ENCODE measurements at regions not wholly inside any gene's neighbourhood (a gene's known extent, or its start where the extent isn't known, plus 50 kb on each side); places are given as distances from the start of the nearest gene placed in this dataset.
A peak's percentile ranks its signal among the peaks of the same experiment; 100 is the strongest.

DNA sequence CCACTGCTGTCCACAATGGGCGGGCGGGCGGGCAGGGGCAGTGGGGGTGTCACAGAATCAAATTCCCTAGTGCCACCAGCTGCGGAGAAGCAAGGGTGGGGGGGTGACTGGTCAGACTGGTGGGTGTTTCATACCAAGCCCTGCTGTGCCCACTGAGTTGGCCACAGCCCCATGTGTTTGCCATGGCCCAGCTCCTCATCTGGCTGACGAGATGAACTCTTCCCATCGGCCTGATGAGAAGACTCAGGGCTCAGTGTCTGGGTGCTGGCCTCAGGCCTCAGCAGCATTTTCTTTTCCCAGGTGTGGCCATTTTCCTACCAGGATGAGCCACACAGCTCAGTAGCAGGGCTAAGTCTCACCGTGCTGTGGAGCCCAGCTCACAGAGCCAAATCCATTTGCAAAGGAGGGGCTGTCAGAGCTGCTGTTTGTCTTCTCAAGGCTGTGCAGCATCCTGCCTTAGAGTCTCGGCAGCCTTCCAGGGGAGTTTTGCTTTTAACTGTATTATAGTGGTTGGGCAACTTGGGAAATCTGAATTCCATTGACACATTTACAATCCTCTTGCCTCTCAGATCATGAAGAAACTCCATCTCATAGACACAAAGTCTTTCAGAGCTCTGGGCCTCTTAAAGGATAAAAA is 176.8 kb downstream of the ABHD5 start:
- peak; percentile 33 for DNase-seq (ENCODE audit: low read depth, low spot score)
- peak overlapping the region; percentile 47 for H3K27ac ChIP-seq (ENCODE audit: low read depth, low read length)
- POLR2A ChIA-PET, result interaction anchor here (1.0 kb wide), 1 partner anchor 114 kb away, joined by 3 read pairs; no protein-coding TSS in a partner anchor

DNA sequence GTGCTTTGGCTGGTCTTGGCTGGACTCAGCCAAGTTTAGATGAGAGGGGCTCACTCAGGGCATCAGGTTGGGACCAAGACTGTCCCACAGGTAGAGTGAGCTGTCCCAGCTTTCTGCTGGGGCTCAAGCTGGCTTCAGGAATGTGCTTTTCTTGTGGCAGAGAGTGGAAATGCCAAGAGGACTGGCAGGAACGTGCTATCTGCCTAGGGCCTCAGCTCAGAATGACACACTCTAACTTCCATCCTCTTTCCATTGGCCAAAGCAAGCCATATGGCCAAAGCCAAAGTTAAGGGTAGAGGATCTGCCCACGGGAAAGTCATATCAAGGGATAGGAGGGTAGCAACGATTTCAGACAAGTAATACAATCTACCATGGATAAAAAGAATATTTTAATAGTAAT is 178.8 kb downstream of the ABHD5 start:
- CTCF ChIA-PET, result interaction anchor here (0.5 to 9.0 kb wide), 3 partner anchors 14 to 1958 kb away, joined by 3 to 83 read pairs (median 4); no protein-coding TSS in a partner anchor
- no peaks in the 10 kb centered on the region for H3K9me3 ChIP-seq (ENCODE audit: control insufficient read depth, insufficient read depth, low read length)
- TF ChIP-seq, protein P1, sequence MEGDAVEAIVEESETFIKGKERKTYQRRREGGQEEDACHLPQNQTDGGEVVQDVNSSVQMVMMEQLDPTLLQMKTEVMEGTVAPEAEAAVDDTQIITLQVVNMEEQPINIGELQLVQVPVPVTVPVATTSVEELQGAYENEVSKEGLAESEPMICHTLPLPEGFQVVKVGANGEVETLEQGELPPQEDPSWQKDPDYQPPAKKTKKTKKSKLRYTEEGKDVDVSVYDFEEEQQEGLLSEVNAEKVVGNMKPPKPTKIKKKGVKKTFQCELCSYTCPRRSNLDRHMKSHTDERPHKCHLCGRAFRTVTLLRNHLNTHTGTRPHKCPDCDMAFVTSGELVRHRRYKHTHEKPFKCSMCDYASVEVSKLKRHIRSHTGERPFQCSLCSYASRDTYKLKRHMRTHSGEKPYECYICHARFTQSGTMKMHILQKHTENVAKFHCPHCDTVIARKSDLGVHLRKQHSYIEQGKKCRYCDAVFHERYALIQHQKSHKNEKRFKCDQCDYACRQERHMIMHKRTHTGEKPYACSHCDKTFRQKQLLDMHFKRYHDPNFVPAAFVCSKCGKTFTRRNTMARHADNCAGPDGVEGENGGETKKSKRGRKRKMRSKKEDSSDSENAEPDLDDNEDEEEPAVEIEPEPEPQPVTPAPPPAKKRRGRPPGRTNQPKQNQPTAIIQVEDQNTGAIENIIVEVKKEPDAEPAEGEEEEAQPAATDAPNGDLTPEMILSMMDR (IDR thresholded peaks at IDR 0.05; ENCODE audit: low read depth, low read length), result no peak
- H3K27me3 ChIP-seq (ENCODE audit: control insufficient read depth, insufficient read depth, low read length), result no peaks in the 10 kb centered on the region
- no peak overlapping the region for H3K4me3 ChIP-seq (ENCODE audit: low read depth, low read length)
- DNase-seq (ENCODE audit: low read depth, low spot score), result no peak
- POLR2A ChIA-PET, result interaction anchor here (1.2 to 1.7 kb wide), 2 partner anchors 12 to 117 kb away, joined by 3 to 4 read pairs; no protein-coding TSS in a partner anchor
- peak overlapping the region; percentile 34 for H3K27ac ChIP-seq (ENCODE audit: low read depth, low read length)

More for the DNA sequence above, 176.8 kb downstream of the ABHD5 start:
- Histone ChIP-seq H3K27me3 (ENCODE audit: control insufficient read depth, insufficient read depth, low read length) (no peaks in the 10 kb centered on the region), H3K4me3 (ENCODE audit: low read depth, low read length) (no peak overlapping the region), H3K9me3 (ENCODE audit: control insufficient read depth, insufficient read depth, low read length) (no peaks in the 10 kb centered on the region)
- TF ChIP-seq, protein P1 (IDR thresholded peaks at IDR 0.05; ENCODE audit: low read depth, low read length), result no peak
- CTCF ChIA-PET, result interaction anchor here (1.7 to 9.0 kb wide), 3 partner anchors 9 to 98 kb away, joined by 5 to 83 read pairs (median 9); no protein-coding TSS in a partner anchor

DNA sequence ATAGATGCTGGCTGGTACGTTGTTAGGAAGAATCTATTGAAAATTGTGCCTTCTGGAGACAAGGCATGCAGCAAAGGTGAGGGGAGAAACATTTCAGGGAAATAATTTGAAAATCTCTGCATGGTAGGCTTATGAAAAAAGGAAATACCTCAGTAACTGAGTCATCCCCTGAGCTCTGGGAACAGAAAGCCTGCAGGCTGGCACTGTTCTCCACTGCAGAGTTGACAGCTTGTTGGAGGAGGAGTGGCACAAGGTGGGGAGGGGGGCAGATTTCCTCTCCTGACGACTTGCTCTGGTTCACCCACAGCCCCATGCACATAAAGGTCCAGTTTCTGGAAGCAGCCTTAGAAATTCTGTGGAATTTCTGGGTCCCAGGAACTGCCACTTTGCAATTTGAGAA is 179.4 kb downstream of the ABHD5 start:
- TF ChIP-seq, protein P1 (IDR thresholded peaks at IDR 0.05; ENCODE audit: low read depth, low read length), result no peak
- peak; percentile 26 for DNase-seq (ENCODE audit: low read depth, low spot score)
- H3K4me3 ChIP-seq (ENCODE audit: low read depth, low read length), result no peak overlapping the region
- H3K9me3 ChIP-seq (ENCODE audit: control insufficient read depth, insufficient read depth, low read length), result no peaks in the 10 kb centered on the region
- H3K27ac ChIP-seq (ENCODE audit: low read depth, low read length), result peak overlapping the region; percentile 34
- CTCF ChIA-PET, result interaction anchor here (0.5 to 9.0 kb wide), 3 partner anchors 15 to 1958 kb away, joined by 3 to 83 read pairs (median 4); no protein-coding TSS in a partner anchor
- POLR2A ChIA-PET, result interaction anchor here (1.2 to 1.7 kb wide), 2 partner anchors 13 to 117 kb away, joined by 3 to 4 read pairs; no protein-coding TSS in a partner anchor
- H3K27me3 ChIP-seq (ENCODE audit: control insufficient read depth, insufficient read depth, low read length), result no peaks in the 10 kb centered on the region

DNA sequence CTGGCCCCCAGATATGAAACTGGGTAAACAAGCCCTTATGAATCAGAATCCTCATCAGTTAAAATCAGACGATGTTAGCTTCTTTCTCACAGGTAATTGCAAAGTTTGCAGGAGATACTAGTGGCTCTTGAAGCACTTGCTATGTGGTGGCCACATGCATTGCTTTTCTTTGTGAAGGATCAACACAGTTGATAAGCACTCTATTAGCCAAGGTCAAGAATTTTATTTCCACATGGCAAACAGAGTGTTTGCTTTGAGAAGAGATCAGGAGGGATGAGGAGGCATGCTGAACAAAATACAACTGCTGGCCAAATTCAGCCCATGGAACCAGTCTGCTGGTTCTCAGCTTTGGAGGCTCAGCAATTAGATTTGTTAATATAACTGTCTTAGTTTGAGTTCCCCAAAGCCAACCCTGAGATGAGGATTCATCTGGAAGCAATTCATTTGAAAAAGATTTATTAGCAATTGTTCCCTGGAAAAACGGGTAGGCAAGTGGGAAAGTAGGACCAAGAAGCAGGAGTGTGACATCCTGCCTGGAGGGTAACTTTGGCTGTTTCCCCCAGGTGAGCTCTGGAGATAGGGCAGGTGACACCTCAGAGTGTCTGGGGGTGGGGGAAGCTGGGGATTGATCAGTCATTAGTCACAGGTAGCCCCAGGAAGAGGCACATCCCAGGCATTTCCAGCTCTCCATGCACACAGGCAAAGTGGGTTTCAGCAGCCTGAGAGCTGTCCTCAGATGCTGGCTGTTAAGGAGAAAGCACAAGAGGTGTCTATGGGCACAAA is 180.3 kb downstream of the ABHD5 start:
- CTCF ChIA-PET, result interaction anchor here (9.0 kb wide), 1 partner anchor 16 kb away, joined by 83 read pairs; no protein-coding TSS in a partner anchor
- no peak for DNase-seq (ENCODE audit: low read depth, low spot score)
- Histone ChIP-seq H3K4me3 (ENCODE audit: low read depth, low read length) (no peak overlapping the region), H3K9me3 (ENCODE audit: control insufficient read depth, insufficient read depth, low read length) (no peaks in the 10 kb centered on the region), H3K27ac (ENCODE audit: low read depth, low read length) (peak overlapping the region; percentile 89), H3K27me3 (ENCODE audit: control insufficient read depth, insufficient read depth, low read length) (no peaks in the 10 kb centered on the region)
- POLR2A ChIA-PET, result interaction anchor here (1.2 to 1.7 kb wide), 2 partner anchors 14 to 118 kb away, joined by 3 to 4 read pairs; no protein-coding TSS in a partner anchor
- TF ChIP-seq, protein P1 (IDR thresholded peaks at IDR 0.05; ENCODE audit: low read depth, low read length), result no peak

All from AG04450 (cell line).